Activated effector memory CD4-positive, alpha-beta T cell treated with anti-CD3 and anti-CD28 coated beads, Interleukin-2, amount 50 U/mL, for 16 hours (primary cell): ENCODE measurements at regions not wholly inside any gene's neighbourhood (a gene's known extent, or its start where the extent isn't known, plus 50 kb on each side); places are given as distances from the start of the nearest gene placed in this dataset.

Source experiments
- DNase-seq: peaks from one replicate; pipeline ENCODE4 v3.0.0-alpha.2; 2020

GRCh38 chr5:5708367-5708919 is 286.0 kb downstream of the ICE1 start:
- DNase-seq, result no peak

GRCh38 chr5:5705010-5705409 is 282.5 kb downstream of the ICE1 start:
- DNase-seq, result no peak

GRCh38 chr5:5704352-5704751 is 281.9 kb downstream of the ICE1 start:
- DNase-seq, result no peak

GRCh38 chr5:5702934-5703333 is 280.5 kb downstream of the ICE1 start:
- DNase-seq, result no peak

GRCh38 chr5:5700549-5700948 is 278.1 kb downstream of the ICE1 start:
- no peak for DNase-seq

- DNase-seq, result no peak
Observed at GRCh38 chr5:5699062-5699461, 276.6 kb downstream of the ICE1 start.

- no peak for DNase-seq
Observed at GRCh38 chr5:5695266-5695665, 272.8 kb downstream of the ICE1 start.

- no peak for DNase-seq
Observed at GRCh38 chr5:5688925-5689310, 266.4 kb downstream of the ICE1 start.

GRCh38 chr5:5688194-5688924 is 265.9 kb downstream of the ICE1 start:
- no peak for DNase-seq

GRCh38 chr5:5687113-5687512 is 264.6 kb downstream of the ICE1 start:
- DNase-seq, result no peak

- no peak for DNase-seq
Observed at GRCh38 chr5:5686356-5686755, 263.9 kb downstream of the ICE1 start.

GRCh38 chr5:5685737-5686136 is 263.3 kb downstream of the ICE1 start:
- DNase-seq, result no peak

- DNase-seq, result no peak
Observed at GRCh38 chr5:5683174-5683573, 260.7 kb downstream of the ICE1 start.

- no peak for DNase-seq
Observed at GRCh38 chr5:5678909-5679308, 256.4 kb downstream of the ICE1 start.

GRCh38 chr5:5677738-5678137 is 255.3 kb downstream of the ICE1 start:
- no peak for DNase-seq

GRCh38 chr5:5676218-5676617 is 253.7 kb downstream of the ICE1 start:
- no peak for DNase-seq

GRCh38 chr5:5675511-5675910 is 253.0 kb downstream of the ICE1 start:
- DNase-seq, result no peak

GRCh38 chr5:5671823-5672222 is 249.3 kb downstream of the ICE1 start:
- no peak for DNase-seq

- no peak for DNase-seq
Observed at GRCh38 chr5:5667136-5667554, 244.7 kb downstream of the ICE1 start.

- DNase-seq, result no peak
Observed at GRCh38 chr5:5666369-5666768, 243.9 kb downstream of the ICE1 start.

- DNase-seq, result no peak
Observed at GRCh38 chr5:5666076-5666365, 243.5 kb downstream of the ICE1 start.

- no peak for DNase-seq
Observed at GRCh38 chr5:5665225-5666075, 243.0 kb downstream of the ICE1 start.

- no peak for DNase-seq
Observed at GRCh38 chr5:5658889-5659465, 236.5 kb downstream of the ICE1 start.

- DNase-seq, result no peak
Observed at GRCh38 chr5:5658226-5658625, 235.7 kb downstream of the ICE1 start.
